ENCODE measurements at regions not wholly inside any gene's neighbourhood (a gene's known extent, or its start where the extent isn't known, plus 50 kb on each side); places are given as distances from the start of the nearest gene placed in this dataset.

DNA sequence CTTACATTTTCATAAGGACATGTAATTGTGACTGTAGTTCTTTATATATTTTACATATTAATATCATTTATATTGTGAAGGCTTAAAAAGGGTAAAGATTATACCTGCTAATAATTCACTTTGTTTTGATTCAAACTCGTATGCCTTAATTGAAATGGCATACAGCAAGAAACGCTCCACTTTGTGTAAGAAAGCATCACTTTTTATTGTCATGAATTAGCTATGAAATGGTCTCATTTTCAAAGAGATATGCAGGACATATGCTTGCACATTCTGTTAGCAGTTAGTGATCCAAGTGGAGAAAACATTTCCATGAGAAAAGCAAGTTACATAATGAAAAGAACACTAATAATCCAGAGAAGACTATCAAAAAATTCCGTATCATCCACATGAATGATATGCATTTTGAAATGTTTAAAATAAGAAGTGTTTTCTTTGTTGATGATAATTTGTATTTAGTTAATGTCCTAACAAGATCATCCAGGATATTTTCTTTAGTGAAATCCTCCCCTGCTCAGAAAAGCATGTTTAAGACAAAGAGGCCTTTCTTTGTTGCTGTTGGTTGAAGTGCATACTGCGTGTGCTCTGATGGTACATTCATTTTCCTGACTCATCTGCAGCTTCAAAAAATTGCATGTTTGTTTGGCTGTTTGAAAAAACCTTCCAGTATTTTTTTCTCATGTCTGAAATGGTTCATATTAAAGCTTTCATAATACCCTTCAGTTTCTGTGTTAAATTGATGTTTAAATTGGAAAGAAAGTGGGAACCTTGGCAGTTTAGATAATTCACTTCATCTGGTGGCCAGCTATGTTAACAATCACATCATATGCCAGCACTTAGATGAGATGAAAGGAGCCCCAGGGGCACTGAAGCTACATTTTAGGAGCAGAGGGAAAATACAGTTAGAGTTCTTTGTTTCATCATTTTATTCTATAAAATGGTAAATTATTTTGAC, 242.2 kb downstream of the CSNK1G3 start:
- TF ChIP-seq, protein P1, sequence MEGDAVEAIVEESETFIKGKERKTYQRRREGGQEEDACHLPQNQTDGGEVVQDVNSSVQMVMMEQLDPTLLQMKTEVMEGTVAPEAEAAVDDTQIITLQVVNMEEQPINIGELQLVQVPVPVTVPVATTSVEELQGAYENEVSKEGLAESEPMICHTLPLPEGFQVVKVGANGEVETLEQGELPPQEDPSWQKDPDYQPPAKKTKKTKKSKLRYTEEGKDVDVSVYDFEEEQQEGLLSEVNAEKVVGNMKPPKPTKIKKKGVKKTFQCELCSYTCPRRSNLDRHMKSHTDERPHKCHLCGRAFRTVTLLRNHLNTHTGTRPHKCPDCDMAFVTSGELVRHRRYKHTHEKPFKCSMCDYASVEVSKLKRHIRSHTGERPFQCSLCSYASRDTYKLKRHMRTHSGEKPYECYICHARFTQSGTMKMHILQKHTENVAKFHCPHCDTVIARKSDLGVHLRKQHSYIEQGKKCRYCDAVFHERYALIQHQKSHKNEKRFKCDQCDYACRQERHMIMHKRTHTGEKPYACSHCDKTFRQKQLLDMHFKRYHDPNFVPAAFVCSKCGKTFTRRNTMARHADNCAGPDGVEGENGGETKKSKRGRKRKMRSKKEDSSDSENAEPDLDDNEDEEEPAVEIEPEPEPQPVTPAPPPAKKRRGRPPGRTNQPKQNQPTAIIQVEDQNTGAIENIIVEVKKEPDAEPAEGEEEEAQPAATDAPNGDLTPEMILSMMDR (IDR thresholded peaks at IDR 0.05; ENCODE audit: unreplicated experiment): no peak
- no TSS peak for BruUV-seq (replicated peaks)
- H3K4me1 Mint-ChIP-seq (ENCODE audit: low read depth, unreplicated experiment): peaks cover 12% of the 10 kb centered on the region
- no peak for DNase-seq
- CTCF ChIA-PET: no interaction called here
- no peaks in the 10 kb centered on the region for H3K27me3 Mint-ChIP-seq (ENCODE audit: unreplicated experiment)
- no peak overlapping the region for H3K27ac Mint-ChIP-seq (ENCODE audit: unreplicated experiment)
- H3K4me3 Mint-ChIP-seq (ENCODE audit: low read depth, unreplicated experiment): no peak overlapping the region
- intact Hi-C loops (cut with micrococcal nuclease; ENCODE audit: unreplicated experiment): no loop called here
- H3K36me3 Mint-ChIP-seq (ENCODE audit: insufficient read depth, unreplicated experiment): no peaks in the 10 kb centered on the region
- no peaks in the 10 kb centered on the region for H3K9me3 Mint-ChIP-seq (ENCODE audit: low read depth, unreplicated experiment)

DNA sequence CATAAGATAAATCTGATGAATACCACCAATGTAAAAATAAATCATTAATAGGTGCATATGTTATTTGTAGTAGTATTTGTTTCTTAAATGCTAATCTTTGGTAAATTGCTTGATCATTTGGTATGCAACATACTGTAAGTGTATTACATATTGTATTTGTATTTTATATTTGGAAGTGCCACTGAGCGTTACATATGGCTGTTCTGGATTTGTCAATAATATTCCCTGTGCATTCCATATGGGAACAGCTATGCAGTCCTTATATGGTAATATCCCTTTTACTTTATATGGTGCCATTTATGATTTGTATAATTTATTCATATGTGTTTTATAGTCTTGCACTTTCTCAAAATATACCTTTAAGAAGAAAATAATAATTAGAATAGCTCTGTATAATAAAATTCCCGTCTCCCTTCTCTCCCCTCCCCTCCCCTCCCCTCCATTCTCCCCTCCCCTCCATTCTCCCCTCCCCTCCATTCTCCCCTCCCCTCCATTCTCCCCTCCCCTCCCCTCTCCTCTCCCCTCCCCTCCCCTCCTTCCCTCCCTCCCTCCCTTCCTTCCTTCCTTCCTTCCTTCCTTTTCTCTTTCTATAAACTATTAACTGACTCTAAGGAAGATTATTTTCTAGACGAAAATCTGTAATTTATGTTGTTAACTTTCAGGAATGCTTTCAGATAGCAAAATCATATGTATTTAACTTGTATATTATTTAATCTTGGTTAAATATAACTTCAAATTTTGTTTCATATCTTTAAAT, 241.4 kb downstream of the CSNK1G3 start:
- no peak for DNase-seq
- Mint-ChIP-seq H3K36me3 (ENCODE audit: insufficient read depth, unreplicated experiment) (no peaks in the 10 kb centered on the region), H3K4me1 (ENCODE audit: low read depth, unreplicated experiment) (peaks cover 12% of the 10 kb centered on the region), H3K27ac (ENCODE audit: unreplicated experiment) (no peak overlapping the region), H3K27me3 (ENCODE audit: unreplicated experiment) (no peaks in the 10 kb centered on the region), H3K4me3 (ENCODE audit: low read depth, unreplicated experiment) (no peak overlapping the region), H3K9me3 (ENCODE audit: low read depth, unreplicated experiment) (no peaks in the 10 kb centered on the region)
- TF ChIP-seq, protein P1 (IDR thresholded peaks at IDR 0.05; ENCODE audit: unreplicated experiment): no peak
- no TSS peak for BruUV-seq (replicated peaks)
- intact Hi-C loops (cut with micrococcal nuclease; ENCODE audit: unreplicated experiment): no loop called here
- CTCF ChIA-PET: no interaction called here

DNA sequence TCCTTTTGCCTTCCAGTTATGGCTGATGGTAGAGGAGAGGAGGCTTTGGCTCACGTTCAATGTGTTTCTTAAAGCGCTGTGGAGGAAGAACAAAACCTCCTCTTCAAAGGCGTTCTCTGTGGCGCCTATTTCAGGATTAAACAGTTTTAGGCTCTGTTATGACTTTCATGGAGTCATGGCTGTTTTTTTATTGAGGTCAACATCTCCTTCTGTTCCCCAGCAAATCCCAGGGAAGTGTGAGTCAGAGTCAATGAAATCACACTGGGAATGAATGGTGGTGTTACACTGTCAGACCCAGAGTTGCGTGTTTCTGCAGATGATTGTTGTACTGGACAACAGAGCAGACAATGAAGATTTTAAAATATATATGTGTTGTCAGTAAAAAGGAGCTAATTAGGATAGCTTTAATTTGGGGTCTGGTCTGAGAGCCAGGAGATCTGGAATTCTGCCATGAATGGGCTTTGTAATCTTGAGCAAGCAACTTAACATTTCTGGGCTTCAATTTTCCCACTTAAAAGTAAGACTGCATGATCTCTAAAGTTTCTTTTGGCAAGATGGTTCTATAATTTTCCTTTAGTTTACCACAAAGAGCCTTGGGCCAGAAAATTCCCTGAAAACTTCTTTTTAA, 240.7 kb downstream of the CSNK1G3 start:
- TF ChIP-seq, protein P1 (IDR thresholded peaks at IDR 0.05; ENCODE audit: unreplicated experiment): no peak
- Mint-ChIP-seq H3K27ac (ENCODE audit: unreplicated experiment) (no peak overlapping the region), H3K36me3 (ENCODE audit: insufficient read depth, unreplicated experiment) (no peaks in the 10 kb centered on the region), H3K4me3 (ENCODE audit: low read depth, unreplicated experiment) (no peak overlapping the region), H3K9me3 (ENCODE audit: low read depth, unreplicated experiment) (no peaks in the 10 kb centered on the region), H3K27me3 (ENCODE audit: unreplicated experiment) (no peaks in the 10 kb centered on the region), H3K4me1 (ENCODE audit: low read depth, unreplicated experiment) (peaks cover 12% of the 10 kb centered on the region)
- intact Hi-C loops (cut with micrococcal nuclease; ENCODE audit: unreplicated experiment): no loop called here
- CTCF ChIA-PET: no interaction called here
- BruUV-seq (replicated peaks): no TSS peak
- no peak for DNase-seq

DNA sequence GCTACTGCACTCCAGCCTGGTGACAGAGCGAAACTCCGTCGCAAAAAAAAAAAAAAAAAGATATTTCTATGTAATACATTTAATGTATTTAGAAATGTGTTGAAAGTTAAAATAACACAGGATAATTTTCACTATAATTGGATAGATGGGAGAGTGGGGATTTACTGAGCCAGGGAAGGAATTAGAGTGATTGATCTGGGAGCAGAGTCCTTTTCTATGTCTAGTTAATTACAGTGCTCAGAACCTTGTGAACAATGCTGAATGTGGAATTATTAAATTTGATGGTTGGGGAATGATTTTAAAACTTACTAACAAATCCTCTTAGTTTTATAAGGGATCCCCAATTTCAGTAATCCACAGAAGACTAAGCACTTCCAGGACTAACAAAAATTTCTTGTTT, 239.7 kb downstream of the CSNK1G3 start:
- Mint-ChIP-seq H3K4me1 (ENCODE audit: low read depth, unreplicated experiment) (peaks cover 12% of the 10 kb centered on the region), H3K27me3 (ENCODE audit: unreplicated experiment) (no peaks in the 10 kb centered on the region), H3K36me3 (ENCODE audit: insufficient read depth, unreplicated experiment) (no peaks in the 10 kb centered on the region), H3K9me3 (ENCODE audit: low read depth, unreplicated experiment) (no peaks in the 10 kb centered on the region), H3K4me3 (ENCODE audit: low read depth, unreplicated experiment) (no peak overlapping the region), H3K27ac (ENCODE audit: unreplicated experiment) (no peak overlapping the region)
- no peak for DNase-seq
- TF ChIP-seq, protein P1 (IDR thresholded peaks at IDR 0.05; ENCODE audit: unreplicated experiment): no peak
- BruUV-seq (replicated peaks): no TSS peak
- CTCF ChIA-PET: no interaction called here
- intact Hi-C loops (cut with micrococcal nuclease; ENCODE audit: unreplicated experiment): no loop called here
